Neural progenitor cell (in vitro differentiated cells): ENCODE measurements at regions not wholly inside any gene's neighbourhood (a gene's known extent, or its start where the extent isn't known, plus 50 kb on each side); places are given as distances from the start of the nearest gene placed in this dataset.

Source experiments
- DNase-seq: peaks from one replicate; pipeline ENCODE4 v3.0.0-alpha.2; 2016; ENCODE audit warnings: low spot score
- H2AFZ ChIP-seq: fragments of 200-600 bp; sonication (generic); replicated peaks from 2 replicates; pipeline ENCODE4 v1.6.1; 2016; ENCODE audit warnings: antibody characterized with exemption
- H3F3A ChIP-seq: fragments of 200-600 bp; sonication (generic); 2 replicates; pipeline ENCODE4 v1.6.1; 2016; ENCODE audit warnings: antibody characterized with exemption, low read depth
- H3K27ac ChIP-seq: fragments of 200-600 bp; sonication (generic); 2 replicates; pipeline ENCODE4 v1.5.1; 2016; ENCODE audit warnings: mild to moderate bottlenecking
- H3K27me3 ChIP-seq: fragments of 200-600 bp; sonication (generic); 2 replicates; pipeline ENCODE4 v1.6.1; 2016; ENCODE audit warnings: mild to moderate bottlenecking, moderate library complexity
- H3K36me3 ChIP-seq: fragments of 200-600 bp; sonication (generic); 2 replicates; pipeline ENCODE4 v1.5.1; 2016
- H3K4me1 ChIP-seq: fragments of 200-600 bp; sonication (generic); 2 replicates; pipeline ENCODE4 v1.6.1; 2016; ENCODE audit warnings: mixed run types
- H3K4me2 ChIP-seq: fragments of 200-600 bp; sonication (generic); 2 replicates; pipeline ENCODE4 v1.6.1; 2016
- H3K4me3 ChIP-seq: fragments of 200-600 bp; sonication (generic); 2 replicates; pipeline ENCODE4 v1.5.1; 2016
- H3K79me2 ChIP-seq: fragments of 200-600 bp; sonication (generic); 2 replicates; pipeline ENCODE4 v1.6.1; 2016; ENCODE audit warnings: low read depth
- H3K9ac ChIP-seq: fragments of 200-600 bp; sonication (generic); 2 replicates; pipeline ENCODE4 v1.6.1; 2016
- H3K9me3 ChIP-seq: fragments of 200-600 bp; sonication (generic); 2 replicates; pipeline ENCODE4 v1.5.1; 2016; ENCODE audit warnings: low read depth
- H4K20me1 ChIP-seq: fragments of 200-600 bp; sonication (generic); 2 replicates; pipeline ENCODE4 v1.6.1; 2016; ENCODE audit warnings: low read depth
- H3K27ac Mint-ChIP-seq: 3 replicates; pipeline ENCODE4 v1.8.0; 2021; ENCODE audit warnings: mixed read lengths
- H3K27me3 Mint-ChIP-seq: 2 replicates; pipeline ENCODE4 v1.8.0; 2022; ENCODE audit warnings: low read depth, mild to moderate bottlenecking, inconsistent platforms, moderate library complexity, mixed read lengths; ENCODE audit not compliant: insufficient read depth
- H3K36me3 Mint-ChIP-seq: 3 replicates; pipeline ENCODE4 v1.8.0; 2021; ENCODE audit warnings: mixed read lengths
- H3K4me1 Mint-ChIP-seq: 3 replicates; pipeline ENCODE4 v1.8.0; 2021; ENCODE audit warnings: mixed read lengths
- H3K4me3 Mint-ChIP-seq: 3 replicates; pipeline ENCODE4 v1.8.0; 2021; ENCODE audit warnings: mild to moderate bottlenecking, moderate library complexity, mixed read lengths
- H3K9me3 Mint-ChIP-seq: 3 replicates; pipeline ENCODE4 v1.8.0; 2020; ENCODE audit warnings: mixed read lengths
- CTCF ChIP-seq: fragments of 200-600 bp; sonication (generic); IDR thresholded peaks from 2 replicates; pipeline ENCODE4 v1.5.1; 2017; ENCODE audit warnings: antibody characterized with exemption, mild to moderate bottlenecking
- EZH2 ChIP-seq: fragments of 200-600 bp; sonication (generic); IDR thresholded peaks from 2 replicates; pipeline ENCODE4 v1.6.1; 2017; ENCODE audit warnings: antibody characterized with exemption, mild to moderate bottlenecking, moderate library complexity
- EZH2phosphoT487 ChIP-seq: fragments of 200-600 bp; sonication (generic); IDR thresholded peaks from 2 replicates; pipeline ENCODE4 v1.6.1; 2017; ENCODE audit warnings: antibody characterized with exemption

GRCh38 chr3:67977762-67978161 is 323.4 kb upstream of the SUCLG2 start:
- Mint-ChIP-seq H3K9me3 (no peaks in the 10 kb centered on the region), H3K4me3 (no peak overlapping the region), H3K36me3 (no peaks in the 10 kb centered on the region), H3K4me1 (no peaks in the 10 kb centered on the region), H3K27ac (no peak overlapping the region), H3K27me3 (no peaks in the 10 kb centered on the region)
- Histone ChIP-seq H3K4me3 (no peak overlapping the region), H3K27ac (no peak overlapping the region), H3K4me2 (no peak overlapping the region), H3F3A (no peaks in the 10 kb centered on the region), H4K20me1 (no peaks in the 10 kb centered on the region), H3K36me3 (no peaks in the 10 kb centered on the region), H3K27me3 (no peaks in the 10 kb centered on the region), H3K4me1 (peaks cover 1% of the 10 kb centered on the region), H2AFZ (no peak overlapping the region), H3K9me3 (no peaks in the 10 kb centered on the region), H3K9ac (no peak overlapping the region), H3K79me2 (no peaks in the 10 kb centered on the region)
- TF ChIP-seq EZH2phosphoT487 (no peak), CTCF (no peak), EZH2 (no peak)
- no peak for DNase-seq

GRCh38 chr3:67976663-67977062 is 322.3 kb upstream of the SUCLG2 start:
- Histone ChIP-seq H3K27ac (no peak overlapping the region), H3K4me1 (no peaks in the 10 kb centered on the region), H2AFZ (no peak overlapping the region), H3K36me3 (no peaks in the 10 kb centered on the region), H3K9ac (no peak overlapping the region), H3K4me3 (no peak overlapping the region), H3K27me3 (no peaks in the 10 kb centered on the region), H4K20me1 (no peaks in the 10 kb centered on the region), H3K4me2 (no peak overlapping the region), H3K79me2 (no peaks in the 10 kb centered on the region), H3F3A (no peaks in the 10 kb centered on the region), H3K9me3 (no peaks in the 10 kb centered on the region)
- no peaks in the 10 kb centered on the region for H3K36me3 Mint-ChIP-seq
- no peak overlapping the region for H3K27ac Mint-ChIP-seq
- no peak for DNase-seq
- no peaks in the 10 kb centered on the region for H3K4me1 Mint-ChIP-seq
- H3K4me3 Mint-ChIP-seq = no peak overlapping the region
- H3K27me3 Mint-ChIP-seq = no peaks in the 10 kb centered on the region
- H3K9me3 Mint-ChIP-seq = no peaks in the 10 kb centered on the region
- TF ChIP-seq EZH2phosphoT487 = no peak

- H3K27me3 Mint-ChIP-seq = no peaks in the 10 kb centered on the region
- Histone ChIP-seq H3K4me1 (no peaks in the 10 kb centered on the region), H4K20me1 (no peaks in the 10 kb centered on the region), H2AFZ (no peak overlapping the region), H3K27ac (no peak overlapping the region), H3K4me2 (no peak overlapping the region), H3K4me3 (no peak overlapping the region), H3K36me3 (no peaks in the 10 kb centered on the region), H3K79me2 (no peaks in the 10 kb centered on the region), H3F3A (no peaks in the 10 kb centered on the region), H3K27me3 (no peaks in the 10 kb centered on the region), H3K9me3 (no peaks in the 10 kb centered on the region), H3K9ac (no peak overlapping the region)
- no peak overlapping the region for H3K4me3 Mint-ChIP-seq
- no peak for DNase-seq
- TF ChIP-seq EZH2 = no peak
- TF ChIP-seq EZH2phosphoT487 = no peak
- no peak for TF ChIP-seq CTCF
- no peaks in the 10 kb centered on the region for H3K4me1 Mint-ChIP-seq
- H3K36me3 Mint-ChIP-seq = no peaks in the 10 kb centered on the region
- H3K27ac Mint-ChIP-seq = no peak overlapping the region
- H3K9me3 Mint-ChIP-seq = no peaks in the 10 kb centered on the region
Observed at GRCh38 chr3:67964596-67964995, 310.2 kb upstream of the SUCLG2 start.

GRCh38 chr3:67957268-67957667 is 302.9 kb upstream of the SUCLG2 start:
- no peaks in the 10 kb centered on the region for H3K9me3 Mint-ChIP-seq
- no peak for DNase-seq
- Histone ChIP-seq H3K9me3 (no peaks in the 10 kb centered on the region), H3K36me3 (no peaks in the 10 kb centered on the region), H2AFZ (no peak overlapping the region), H3K4me1 (no peaks in the 10 kb centered on the region), H4K20me1 (no peaks in the 10 kb centered on the region), H3K79me2 (no peaks in the 10 kb centered on the region), H3F3A (no peaks in the 10 kb centered on the region), H3K27ac (no peak overlapping the region), H3K27me3 (no peaks in the 10 kb centered on the region), H3K4me3 (no peak overlapping the region), H3K9ac (no peak overlapping the region), H3K4me2 (no peak overlapping the region)
- H3K4me1 Mint-ChIP-seq = no peaks in the 10 kb centered on the region
- no peak overlapping the region for H3K4me3 Mint-ChIP-seq
- H3K27ac Mint-ChIP-seq = no peak overlapping the region
- H3K27me3 Mint-ChIP-seq = no peaks in the 10 kb centered on the region
- H3K36me3 Mint-ChIP-seq = no peaks in the 10 kb centered on the region
- TF ChIP-seq CTCF = no peak
- no peak for TF ChIP-seq EZH2phosphoT487
- TF ChIP-seq EZH2 = no peak
